ENCODE measurements at regions not wholly inside any gene's neighbourhood (a gene's known extent, or its start where the extent isn't known, plus 50 kb on each side); places are given as distances from the start of the nearest gene placed in this dataset.

DNA sequence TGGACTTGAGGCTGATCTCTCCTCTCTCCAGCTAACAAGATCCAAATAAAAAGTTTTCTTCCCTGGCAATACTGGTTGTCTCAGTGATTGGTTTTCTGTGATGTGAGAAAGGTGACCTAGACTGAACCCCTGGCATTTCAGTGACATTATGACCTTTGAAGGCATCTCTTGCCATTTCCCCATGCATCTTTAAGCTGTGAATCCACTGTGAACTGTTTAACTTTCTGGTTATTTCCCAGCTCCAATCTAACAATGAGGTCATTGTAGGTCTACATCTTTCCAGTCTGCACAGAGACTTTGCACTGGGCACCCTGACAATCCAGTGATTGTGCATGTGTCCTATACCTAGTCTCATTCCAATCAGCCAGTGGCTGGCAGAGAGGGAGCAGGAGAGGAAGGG, 155.9 kb upstream of the NUDT4 start:
- H3K9me3 ChIP-seq (ENCODE audit: low read depth), result no peaks in the 10 kb centered on the region
- no peaks in the 10 kb centered on the region for H3K27me3 ChIP-seq
- H2AFZ ChIP-seq, result no peak overlapping the region
- H3K79me2 ChIP-seq, result no peaks in the 10 kb centered on the region
- no peak overlapping the region for H3K4me3 ChIP-seq
- no peak overlapping the region for H3K27ac ChIP-seq
- no peaks in the 10 kb centered on the region for H3K36me3 ChIP-seq (replicated peaks; ENCODE audit: insufficient read depth, low read depth)
- peaks cover 9% of the 10 kb centered on the region for H3K4me1 ChIP-seq (ENCODE audit: insufficient read depth)
- no peak overlapping the region for H3K4me2 ChIP-seq
- TF ChIP-seq, protein P1, sequence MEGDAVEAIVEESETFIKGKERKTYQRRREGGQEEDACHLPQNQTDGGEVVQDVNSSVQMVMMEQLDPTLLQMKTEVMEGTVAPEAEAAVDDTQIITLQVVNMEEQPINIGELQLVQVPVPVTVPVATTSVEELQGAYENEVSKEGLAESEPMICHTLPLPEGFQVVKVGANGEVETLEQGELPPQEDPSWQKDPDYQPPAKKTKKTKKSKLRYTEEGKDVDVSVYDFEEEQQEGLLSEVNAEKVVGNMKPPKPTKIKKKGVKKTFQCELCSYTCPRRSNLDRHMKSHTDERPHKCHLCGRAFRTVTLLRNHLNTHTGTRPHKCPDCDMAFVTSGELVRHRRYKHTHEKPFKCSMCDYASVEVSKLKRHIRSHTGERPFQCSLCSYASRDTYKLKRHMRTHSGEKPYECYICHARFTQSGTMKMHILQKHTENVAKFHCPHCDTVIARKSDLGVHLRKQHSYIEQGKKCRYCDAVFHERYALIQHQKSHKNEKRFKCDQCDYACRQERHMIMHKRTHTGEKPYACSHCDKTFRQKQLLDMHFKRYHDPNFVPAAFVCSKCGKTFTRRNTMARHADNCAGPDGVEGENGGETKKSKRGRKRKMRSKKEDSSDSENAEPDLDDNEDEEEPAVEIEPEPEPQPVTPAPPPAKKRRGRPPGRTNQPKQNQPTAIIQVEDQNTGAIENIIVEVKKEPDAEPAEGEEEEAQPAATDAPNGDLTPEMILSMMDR (IDR thresholded peaks at IDR 0.05; ENCODE audit: poor library complexity), result no peak
- TF ChIP-seq EZH2phosphoT487 (IDR thresholded peaks at IDR 0.05; ENCODE audit: low read depth, severe bottlenecking, unreplicated experiment) (no peak), EZH2 (IDR thresholded peaks at IDR 0.05; ENCODE audit: borderline replicate concordance) (no peak)
- no peaks in the 10 kb centered on the region for H4K20me1 ChIP-seq (ENCODE audit: insufficient read depth, poor library complexity, severe bottlenecking)
- no peaks in the 10 kb centered on the region for H3K9me2 ChIP-seq (replicated peaks; ENCODE audit: insufficient read depth)
- no peak for DNase-seq (ENCODE audit: low spot score)

DNA sequence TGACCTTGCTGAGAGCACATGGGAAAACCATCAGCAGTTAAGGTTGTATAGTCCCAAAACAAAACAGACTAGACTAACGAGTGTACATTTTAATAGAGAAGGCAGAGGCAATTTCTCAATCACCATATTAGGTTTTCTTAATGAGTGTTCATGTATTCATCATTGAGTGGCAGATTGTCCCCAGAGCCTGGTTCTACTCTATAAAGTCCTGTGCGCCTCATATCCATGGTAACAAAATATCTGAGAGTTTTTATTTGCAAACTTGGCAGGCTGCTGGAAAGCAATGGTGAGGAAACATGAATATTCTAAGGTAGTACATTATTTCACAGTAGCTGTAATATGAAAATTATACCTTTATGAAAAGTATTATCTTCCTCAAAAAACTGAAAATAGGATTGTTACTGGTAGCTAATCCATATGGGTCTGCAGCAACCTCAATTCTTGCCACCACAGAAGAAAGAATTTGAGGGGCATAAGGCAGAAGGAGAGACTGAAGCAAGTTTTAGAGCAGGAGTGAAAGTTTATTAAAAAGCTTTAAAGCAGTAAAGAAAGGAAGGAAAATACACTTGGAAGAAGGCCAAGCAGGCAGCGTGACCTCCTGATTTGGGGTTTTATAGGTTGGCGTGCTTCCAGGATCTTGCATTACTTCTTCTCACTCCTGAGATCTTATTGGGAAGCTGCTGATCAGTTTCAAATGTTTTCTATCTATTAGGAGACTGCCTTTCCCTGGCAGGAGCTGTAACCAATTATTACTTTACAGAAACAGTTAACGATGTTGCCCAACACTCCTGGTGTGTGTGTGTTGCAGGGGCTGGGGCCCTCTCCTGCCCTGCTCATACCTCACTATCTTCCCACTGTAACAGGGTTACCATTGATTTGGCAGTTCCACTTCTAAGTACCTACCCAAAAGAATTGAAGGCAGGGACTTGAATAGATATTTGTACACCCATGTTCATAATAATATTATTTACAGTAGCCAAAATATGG, 154.0 kb upstream of the NUDT4 start:
- 56% methylated on average over 5 of the region's 5 CpGs for WGBS (ENCODE audit: low lambda C conversion rate, missing lambda C conversion rate)
- TF ChIP-seq EZH2phosphoT487 (IDR thresholded peaks at IDR 0.05; ENCODE audit: low read depth, severe bottlenecking, unreplicated experiment), result no peak
- no peak for TF ChIP-seq EZH2 (IDR thresholded peaks at IDR 0.05; ENCODE audit: borderline replicate concordance)
- TF ChIP-seq, protein P1 (IDR thresholded peaks at IDR 0.05; ENCODE audit: poor library complexity), result no peak
- Histone ChIP-seq H3K4me2 (no peak overlapping the region), H3K9me3 (ENCODE audit: low read depth) (no peaks in the 10 kb centered on the region), H4K20me1 (ENCODE audit: insufficient read depth, poor library complexity, severe bottlenecking) (no peaks in the 10 kb centered on the region), H2AFZ (no peak overlapping the region), H3K4me1 (ENCODE audit: insufficient read depth) (peaks cover 9% of the 10 kb centered on the region), H3K27ac (no peak overlapping the region), H3K36me3 (replicated peaks; ENCODE audit: insufficient read depth, low read depth) (no peaks in the 10 kb centered on the region), H3K4me3 (no peak overlapping the region), H3K27me3 (no peaks in the 10 kb centered on the region), H3K79me2 (no peaks in the 10 kb centered on the region), H3K9me2 (replicated peaks; ENCODE audit: insufficient read depth) (no peaks in the 10 kb centered on the region)
- DNase-seq (ENCODE audit: low spot score), result peak; percentile 18

DNA sequence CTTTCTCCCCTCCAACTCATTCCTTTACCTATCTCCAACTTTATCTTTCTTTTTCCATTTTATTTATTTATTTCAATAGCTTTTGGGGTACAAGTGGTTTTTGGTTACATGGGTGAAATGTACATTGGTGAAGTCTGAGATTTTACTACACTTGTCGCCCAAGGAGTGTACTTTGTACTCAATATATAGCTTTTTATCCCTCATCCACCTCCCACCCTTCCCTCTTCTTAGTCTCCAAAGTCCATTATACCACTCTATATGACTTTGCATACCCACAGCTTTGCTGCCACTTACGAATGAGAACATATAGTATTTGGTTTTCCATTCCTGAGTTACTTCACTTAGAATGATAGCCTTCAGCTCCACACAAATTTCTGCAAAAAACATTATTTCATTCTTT, 152.6 kb upstream of the NUDT4 start:
- TF ChIP-seq EZH2phosphoT487 (IDR thresholded peaks at IDR 0.05; ENCODE audit: low read depth, severe bottlenecking, unreplicated experiment), result no peak
- TF ChIP-seq EZH2 (IDR thresholded peaks at IDR 0.05; ENCODE audit: borderline replicate concordance), result no peak
- TF ChIP-seq, protein P1 (IDR thresholded peaks at IDR 0.05; ENCODE audit: poor library complexity), result no peak
- Histone ChIP-seq H3K36me3 (replicated peaks; ENCODE audit: insufficient read depth, low read depth) (no peaks in the 10 kb centered on the region), H3K27ac (no peak overlapping the region), H3K79me2 (no peaks in the 10 kb centered on the region), H3K9me3 (ENCODE audit: low read depth) (no peaks in the 10 kb centered on the region), H3K4me3 (no peak overlapping the region), H3K9me2 (replicated peaks; ENCODE audit: insufficient read depth) (no peaks in the 10 kb centered on the region), H2AFZ (no peak overlapping the region), H3K27me3 (no peaks in the 10 kb centered on the region), H4K20me1 (ENCODE audit: insufficient read depth, poor library complexity, severe bottlenecking) (no peaks in the 10 kb centered on the region), H3K4me2 (no peak overlapping the region), H3K4me1 (ENCODE audit: insufficient read depth) (peaks cover 9% of the 10 kb centered on the region)
- no peak for DNase-seq (ENCODE audit: low spot score)
- 86% methylated on average over 2 of the region's 2 CpGs for whole genome bisulfite sequencing (ENCODE audit: low lambda C conversion rate, missing lambda C conversion rate)
